CD4-positive, alpha-beta T cell treated with Interleukin-2 at 100 ng/mL for 4 hours (primary cell): ENCODE measurements at regions not wholly inside any gene's neighbourhood (a gene's known extent, or its start where the extent isn't known, plus 50 kb on each side); places are given as distances from the start of the nearest gene placed in this dataset.

Experiments used
- DNase-seq: peaks from one replicate; pipeline ENCODE4 v3.0.0-alpha.2; 2020; ENCODE audit warnings: low spot score

- DNase-seq: no peak
These were observed 61.7 kb upstream of the PSD2 start for GRCh38 chr5:139733698-139734538.

GRCh38 chr5:139734539-139734916, 61.1 kb upstream of the PSD2 start:
- no peak for DNase-seq

GRCh38 chr5:139738193-139739149, 57.1 kb upstream of the PSD2 start:
- DNase-seq: no peak

- no peak for DNase-seq
These were observed 56.2 kb upstream of the PSD2 start for GRCh38 chr5:139739150-139739974.

GRCh38 chr5:139740138-139740991, 55.2 kb upstream of the PSD2 start:
- DNase-seq: no peak

GRCh38 chr5:139740992-139741672, 54.5 kb upstream of the PSD2 start:
- DNase-seq: no peak

- DNase-seq: no peak
These were observed 53.8 kb upstream of the PSD2 start for GRCh38 chr5:139741823-139742172.

GRCh38 chr5:139742173-139742903, 53.3 kb upstream of the PSD2 start:
- DNase-seq: no peak

GRCh38 chr5:139743001-139743771, 52.4 kb upstream of the PSD2 start:
- no peak for DNase-seq

GRCh38 chr5:139743804-139744203, 51.8 kb upstream of the PSD2 start:
- no peak for DNase-seq

- DNase-seq: no peak
These were observed 51.0 kb upstream of the PSD2 start for GRCh38 chr5:139744471-139745131.

GRCh38 chr5:139745132-139745799, 50.3 kb upstream of the PSD2 start:
- DNase-seq: no peak

GRCh38 chr5:139745800-139746690, 49.6 kb upstream of the PSD2 start:
- peak; percentile 55 for DNase-seq
